NOMO-1 treated with DMSO at 0.1 percent for 48 hours (cell line): ENCODE measurements at regions not wholly inside any gene's neighbourhood (a gene's known extent, or its start where the extent isn't known, plus 50 kb on each side); places are given as distances from the start of the nearest gene placed in this dataset.
"Not testable (repeated sequence)": the region's sequence is repeated elsewhere in the genome, so short reads cannot be mapped to it uniquely, and the experiment has no call there.

Experiments used
- DNase-seq: peaks from one replicate; lab custom pipeline; 2025; ENCODE audit not compliant: unreplicated experiment; lab: John Stamatoyannopoulos, UW

DNA sequence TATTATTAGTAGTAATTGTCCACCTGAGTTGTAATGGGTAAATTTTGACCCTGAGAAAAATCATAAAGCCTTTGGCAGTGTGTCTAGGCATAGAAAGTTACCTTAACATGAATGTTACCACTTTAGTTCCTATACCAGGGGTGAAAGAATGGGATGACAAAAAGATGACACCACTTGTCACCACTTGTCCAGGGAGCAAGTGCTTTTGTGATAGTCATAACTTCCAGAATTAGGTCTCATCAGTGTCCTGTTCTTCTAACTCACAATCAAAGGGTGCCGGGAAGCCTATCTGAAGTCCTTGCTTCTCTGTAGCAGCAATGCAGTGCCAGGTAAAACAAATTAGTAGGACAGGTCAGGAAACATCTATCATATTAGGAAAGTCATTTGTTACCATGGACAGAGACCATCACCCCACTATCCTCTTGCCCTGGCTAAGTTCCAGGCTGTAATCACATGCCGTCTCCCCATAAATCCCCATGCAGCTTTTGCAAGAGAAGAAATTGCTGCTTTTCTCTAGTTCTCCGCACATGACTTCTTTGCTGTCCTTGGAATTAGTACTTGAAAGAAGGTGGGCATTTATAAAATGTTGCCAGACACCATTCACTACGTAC lies 156.5 kb upstream of the SGCD start:
- no peak for DNase-seq

DNA sequence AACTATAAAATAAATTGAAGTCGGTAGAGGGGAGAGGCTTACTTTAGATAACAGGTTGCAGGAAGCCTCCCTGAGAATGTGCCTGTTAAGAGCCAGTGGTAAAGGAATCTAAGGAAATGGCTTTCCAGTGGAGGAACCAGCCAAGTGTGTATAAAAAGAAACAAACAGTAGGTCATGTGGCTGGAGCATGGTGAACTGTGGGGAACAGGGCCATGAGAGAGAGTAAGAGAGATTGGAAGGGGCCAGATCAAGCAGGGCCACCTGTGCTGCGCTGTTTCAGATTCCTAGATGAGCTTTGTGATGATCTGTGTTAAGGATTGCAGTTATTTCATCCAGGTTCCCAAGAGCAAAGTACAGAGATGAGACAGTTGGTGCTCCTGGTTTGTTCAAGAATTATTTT lies 152.7 kb upstream of the SGCD start:
- DNase-seq: no peak

- no peak for DNase-seq
Observed at GRCh38 chr5:156178117-156178516, 148.8 kb upstream of the SGCD start.

DNA sequence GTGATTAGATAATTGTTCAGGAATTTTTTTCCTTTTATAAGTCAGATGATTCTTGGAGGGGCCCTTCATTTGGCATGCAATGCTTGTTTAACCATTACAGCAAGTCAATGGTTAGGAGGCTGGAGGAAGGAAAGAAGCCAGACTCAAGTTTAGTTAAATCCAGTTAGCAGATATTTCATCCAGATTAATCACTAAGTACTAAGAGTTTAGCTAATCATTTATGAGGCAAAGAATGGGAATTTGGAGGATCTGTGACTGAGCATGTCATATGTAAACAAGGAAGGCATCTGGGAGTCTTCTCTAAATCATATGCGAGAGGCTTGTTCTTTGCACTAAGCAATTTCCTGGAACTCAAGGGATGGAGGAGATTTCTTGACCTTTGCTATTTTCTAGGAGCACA lies 145.3 kb upstream of the SGCD start:
- no peak for DNase-seq

GRCh38 chr5:156182174-156182967 lies 144.6 kb upstream of the SGCD start:
- no peak for DNase-seq

- DNase-seq: no peak
Observed at GRCh38 chr5:156186760-156187159, 140.2 kb upstream of the SGCD start.

DNA sequence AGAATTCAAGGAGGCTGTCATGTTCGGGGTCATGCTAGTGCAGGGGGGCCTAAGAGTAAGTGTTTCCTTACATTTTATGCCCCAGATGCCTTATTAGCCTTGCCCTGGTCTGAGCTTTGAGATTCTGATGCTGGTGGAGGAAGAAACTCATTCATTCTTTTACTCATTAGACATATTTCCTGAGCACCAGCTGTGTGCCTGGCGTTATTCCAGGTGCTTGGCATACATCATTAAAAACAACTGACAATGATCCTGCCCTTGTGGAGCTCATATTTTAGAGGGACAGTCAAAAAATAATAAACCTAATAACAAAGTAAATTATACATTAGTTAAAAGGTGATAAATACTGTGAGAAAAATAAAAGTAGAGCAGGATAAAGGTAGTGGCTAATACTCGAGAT lies 138.9 kb upstream of the SGCD start:
- no peak for DNase-seq

DNA sequence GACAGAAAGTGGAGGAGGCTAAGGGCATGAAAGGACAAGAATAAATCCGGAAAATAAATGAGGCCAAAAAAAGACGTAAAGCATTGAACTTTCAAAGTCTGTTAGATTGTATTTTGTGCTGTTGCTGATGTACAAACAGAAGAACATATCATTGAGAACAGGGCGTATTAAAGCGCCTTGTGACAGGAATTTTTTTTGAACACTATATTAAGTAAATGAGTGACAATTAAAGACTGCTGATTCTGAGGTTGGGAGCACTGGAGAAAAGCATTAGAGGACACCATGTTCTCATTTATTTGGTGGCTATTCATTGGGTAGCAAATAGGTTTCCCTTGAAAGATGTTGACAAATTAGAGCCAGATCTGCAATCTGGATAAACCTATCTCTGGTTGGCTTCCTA lies 137.3 kb upstream of the SGCD start:
- no peak for DNase-seq

- no peak for DNase-seq
Observed at GRCh38 chr5:156191547-156191946, 135.4 kb upstream of the SGCD start.

- no peak for DNase-seq
Observed at GRCh38 chr5:156197042-156197635, 129.8 kb upstream of the SGCD start.

DNA sequence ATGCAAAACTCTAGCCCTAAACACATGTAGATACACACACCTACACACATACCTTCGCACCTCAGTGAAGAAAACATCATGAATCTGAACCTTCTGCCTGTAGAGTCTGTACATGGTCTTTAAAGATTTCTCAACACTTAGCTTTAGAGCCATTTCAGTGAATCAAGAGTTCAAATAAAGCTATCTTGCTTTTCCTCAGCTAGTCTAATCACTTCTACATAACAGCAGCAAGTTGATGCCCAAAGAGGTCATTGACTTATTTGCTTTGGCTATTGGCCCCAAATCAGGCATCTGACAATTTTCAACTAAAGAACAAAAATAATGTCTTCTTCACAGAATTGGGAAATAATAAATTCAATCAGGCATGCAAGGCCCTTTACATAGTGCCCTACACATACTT lies 127.9 kb upstream of the SGCD start:
- no peak for DNase-seq

GRCh38 chr5:156200938-156201787 lies 125.8 kb upstream of the SGCD start:
- DNase-seq: no peak

- DNase-seq: no peak
Observed at GRCh38 chr5:156201788-156202403, 125.1 kb upstream of the SGCD start.

GRCh38 chr5:156208271-156208670 lies 118.7 kb upstream of the SGCD start:
- no peak for DNase-seq

GRCh38 chr5:156218367-156219158 lies 108.4 kb upstream of the SGCD start:
- no peak for DNase-seq

DNA sequence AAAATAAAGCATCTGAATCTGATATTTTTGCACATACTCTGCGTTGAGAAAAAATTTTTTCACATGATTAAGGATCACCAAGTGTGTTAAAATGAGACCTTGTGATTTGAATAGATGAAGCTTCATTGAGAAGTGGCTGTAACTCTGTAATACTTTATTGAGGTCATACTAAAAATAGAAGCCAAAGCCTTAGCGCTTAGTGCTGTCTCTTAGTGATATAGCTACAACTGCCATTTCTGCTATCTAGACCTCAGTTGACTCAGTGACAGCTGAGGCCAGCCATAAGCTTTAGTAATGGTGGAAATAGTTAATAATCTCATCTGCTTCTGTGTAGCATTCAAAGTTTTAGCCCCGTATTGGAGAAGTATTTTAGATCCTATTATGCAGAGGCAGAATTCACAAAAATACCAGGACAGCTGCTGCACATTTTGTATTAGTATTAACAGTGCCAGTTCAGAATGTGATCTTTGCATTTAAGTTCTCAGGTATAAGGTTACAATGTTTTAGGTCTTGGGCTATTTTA lies 107.4 kb upstream of the SGCD start:
- no peak for DNase-seq

GRCh38 chr5:156221816-156222215 lies 105.1 kb upstream of the SGCD start:
- DNase-seq: no peak

- no peak for DNase-seq
Observed at GRCh38 chr5:156223547-156223946, 103.4 kb upstream of the SGCD start.

- not testable (repeated sequence) for DNase-seq
Observed at GRCh38 chr5:156226485-156226884, 100.5 kb upstream of the SGCD start.

GRCh38 chr5:156230887-156231286 lies 96.1 kb upstream of the SGCD start:
- DNase-seq: peak; percentile 12
